ENCODE measurements at regions not wholly inside any gene's neighbourhood (a gene's known extent, or its start where the extent isn't known, plus 50 kb on each side); places are given as distances from the start of the nearest gene placed in this dataset.

DNA sequence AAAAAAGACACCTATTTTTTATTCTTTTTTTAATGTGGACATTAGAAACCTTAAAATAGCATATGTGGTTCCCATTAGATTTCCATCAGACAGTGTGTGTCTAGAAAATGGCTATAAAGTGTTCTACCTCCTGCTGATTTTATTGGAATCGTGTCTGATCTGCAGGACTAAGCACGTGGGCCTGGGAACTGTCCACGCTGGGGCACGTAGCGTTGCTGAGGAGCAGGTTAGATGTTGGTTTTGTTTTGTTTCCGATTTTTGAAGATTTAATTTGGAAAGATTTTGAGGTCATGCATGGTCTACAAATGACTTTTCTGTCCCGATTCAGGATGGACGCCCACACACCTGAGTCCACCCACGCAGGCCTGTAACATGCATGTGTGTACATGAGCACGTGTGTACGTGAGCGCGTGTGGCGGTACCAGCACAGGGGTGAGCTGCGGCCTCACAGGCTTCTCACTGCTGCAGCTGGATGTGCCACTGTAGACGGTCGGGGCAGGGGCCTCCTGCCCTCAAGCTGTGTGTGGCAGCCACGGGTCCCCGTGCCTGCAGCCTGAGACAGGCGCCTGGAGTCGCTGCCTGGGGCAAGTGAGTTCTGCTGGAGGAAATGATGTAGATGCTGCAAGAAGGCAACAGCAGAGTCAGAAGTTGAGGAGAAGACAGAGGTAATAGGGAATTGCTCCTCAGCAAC lies 99.7 kb upstream of the CTDP1 start:
- no peak for DNase-seq (ENCODE audit: low read depth)
- TF ChIP-seq, protein P1, sequence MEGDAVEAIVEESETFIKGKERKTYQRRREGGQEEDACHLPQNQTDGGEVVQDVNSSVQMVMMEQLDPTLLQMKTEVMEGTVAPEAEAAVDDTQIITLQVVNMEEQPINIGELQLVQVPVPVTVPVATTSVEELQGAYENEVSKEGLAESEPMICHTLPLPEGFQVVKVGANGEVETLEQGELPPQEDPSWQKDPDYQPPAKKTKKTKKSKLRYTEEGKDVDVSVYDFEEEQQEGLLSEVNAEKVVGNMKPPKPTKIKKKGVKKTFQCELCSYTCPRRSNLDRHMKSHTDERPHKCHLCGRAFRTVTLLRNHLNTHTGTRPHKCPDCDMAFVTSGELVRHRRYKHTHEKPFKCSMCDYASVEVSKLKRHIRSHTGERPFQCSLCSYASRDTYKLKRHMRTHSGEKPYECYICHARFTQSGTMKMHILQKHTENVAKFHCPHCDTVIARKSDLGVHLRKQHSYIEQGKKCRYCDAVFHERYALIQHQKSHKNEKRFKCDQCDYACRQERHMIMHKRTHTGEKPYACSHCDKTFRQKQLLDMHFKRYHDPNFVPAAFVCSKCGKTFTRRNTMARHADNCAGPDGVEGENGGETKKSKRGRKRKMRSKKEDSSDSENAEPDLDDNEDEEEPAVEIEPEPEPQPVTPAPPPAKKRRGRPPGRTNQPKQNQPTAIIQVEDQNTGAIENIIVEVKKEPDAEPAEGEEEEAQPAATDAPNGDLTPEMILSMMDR (conservative IDR thresholded peaks at IDR 0.05; ENCODE audit: low read length): no peak
- H3K4me3 ChIP-seq (ENCODE audit: low read length): no peak overlapping the region

DNA sequence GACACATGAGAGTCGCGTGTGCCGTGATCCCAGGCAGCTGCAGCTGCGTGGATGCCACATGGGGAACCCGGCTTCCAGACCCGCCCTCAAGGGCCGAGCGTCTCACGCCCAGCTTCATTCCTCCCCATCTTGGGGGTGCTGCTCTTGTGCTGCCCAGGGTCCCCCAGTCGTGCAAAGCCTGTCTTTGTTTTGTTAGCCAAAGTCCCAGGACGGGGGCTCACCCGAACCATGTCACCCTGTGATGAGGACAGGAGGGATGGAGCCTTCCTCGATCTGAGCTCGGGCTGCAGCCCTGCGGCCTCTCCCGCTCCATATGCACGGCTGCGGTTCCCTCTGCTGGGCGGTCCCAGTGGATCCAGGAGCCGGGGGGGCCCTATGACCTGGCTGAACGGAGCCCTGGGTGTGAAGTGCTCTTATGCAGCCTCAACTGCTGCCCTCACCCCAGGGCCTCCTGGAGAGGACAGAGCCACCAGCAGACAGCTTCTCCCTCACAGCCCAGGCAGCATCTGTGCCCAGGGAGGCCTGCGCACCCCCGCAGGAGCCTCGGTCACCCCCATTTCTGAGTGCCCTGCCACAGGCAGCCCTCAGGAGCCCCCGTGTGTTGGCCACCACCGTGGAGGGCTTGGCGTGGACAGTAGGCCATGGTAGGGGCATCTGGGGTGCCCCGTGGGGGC lies 99.0 kb upstream of the CTDP1 start:
- no peak overlapping the region for H3K4me3 ChIP-seq (ENCODE audit: low read length)
- DNase-seq (ENCODE audit: low read depth): no peak
- TF ChIP-seq, protein P1 (conservative IDR thresholded peaks at IDR 0.05; ENCODE audit: low read length): no peak

DNA sequence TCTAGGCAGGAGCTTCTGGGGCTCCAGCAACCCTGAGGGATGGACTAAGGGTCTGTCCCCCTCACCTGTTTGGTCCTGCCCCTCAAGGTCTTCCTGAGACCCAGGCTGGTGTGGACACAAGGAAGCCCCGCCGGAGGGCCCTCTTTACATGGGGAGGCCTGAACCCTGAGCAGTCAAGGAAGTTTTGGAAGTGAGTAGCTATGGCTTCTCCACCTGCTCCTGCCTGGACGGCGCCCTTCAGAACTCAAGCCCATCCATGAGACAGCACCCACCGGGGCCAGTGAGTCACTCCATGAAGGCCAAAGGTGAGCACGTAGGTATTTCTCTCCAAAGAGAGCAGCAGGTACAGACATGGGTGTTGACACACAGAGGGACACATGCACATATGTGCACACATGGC lies 98.2 kb upstream of the CTDP1 start:
- TF ChIP-seq, protein P1 (conservative IDR thresholded peaks at IDR 0.05; ENCODE audit: low read length): no peak
- DNase-seq (ENCODE audit: low read depth): no peak
- H3K4me3 ChIP-seq (ENCODE audit: low read length): no peak overlapping the region

DNA sequence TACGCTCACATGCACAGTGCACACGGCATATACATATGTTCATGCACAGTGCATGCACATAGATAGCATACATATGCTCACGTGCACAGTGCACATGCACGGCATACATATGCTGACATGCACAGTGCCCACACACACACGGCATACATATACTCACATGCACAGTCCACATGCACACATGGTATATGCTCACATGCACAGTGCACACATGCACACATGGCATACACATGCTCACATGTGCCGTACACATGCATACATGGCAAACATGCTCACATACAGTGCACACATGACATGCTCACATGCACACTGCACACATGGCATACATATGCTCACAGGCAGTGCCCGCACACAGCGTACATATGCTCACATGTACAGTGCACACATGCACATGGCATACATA lies 97.7 kb upstream of the CTDP1 start:
- DNase-seq (ENCODE audit: low read depth): no peak
- TF ChIP-seq, protein P1 (conservative IDR thresholded peaks at IDR 0.05; ENCODE audit: low read length): no peak
- no peak overlapping the region for H3K4me3 ChIP-seq (ENCODE audit: low read length)

DNA sequence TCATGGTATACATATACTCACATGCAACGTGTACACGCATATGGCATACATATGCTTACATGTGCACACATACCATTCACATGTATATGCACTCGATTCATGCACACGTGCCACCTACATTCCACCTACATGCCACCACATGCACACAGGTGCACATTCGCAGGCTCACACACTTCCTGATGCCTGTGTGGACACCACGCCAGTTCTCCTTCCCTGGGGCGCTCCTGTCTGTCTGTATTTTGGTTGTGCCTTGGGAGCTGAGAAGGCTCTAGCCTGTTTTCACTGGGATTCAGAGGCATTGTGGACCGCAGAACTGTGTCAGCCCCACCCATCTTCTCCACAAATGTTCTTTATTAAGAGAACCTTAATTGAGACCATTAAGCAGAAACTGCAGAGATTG lies 96.6 kb upstream of the CTDP1 start:
- TF ChIP-seq, protein P1 (conservative IDR thresholded peaks at IDR 0.05; ENCODE audit: low read length): no peak
- no peak overlapping the region for H3K4me3 ChIP-seq (ENCODE audit: low read length)
- no peak for DNase-seq (ENCODE audit: low read depth)

DNA sequence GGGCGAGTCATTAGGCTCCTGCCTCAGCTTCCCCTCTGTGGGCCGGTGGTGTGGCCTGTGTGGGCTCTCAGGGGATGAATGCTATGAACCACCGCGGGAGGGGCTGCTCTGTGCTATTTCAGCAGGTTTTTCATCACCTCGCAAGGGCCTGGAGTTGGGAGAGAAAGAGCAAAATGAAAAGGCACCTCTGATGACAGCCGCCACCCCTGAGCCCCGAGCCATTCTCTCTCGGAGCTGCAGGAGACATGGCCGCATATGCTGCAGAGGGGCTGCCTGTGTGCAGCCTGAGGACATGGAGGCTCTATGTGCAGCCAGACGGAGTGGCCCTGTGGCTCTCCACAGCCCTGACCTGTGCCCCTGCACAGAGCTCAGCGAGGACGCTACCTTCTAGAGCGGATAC lies 96.2 kb upstream of the CTDP1 start:
- H3K4me3 ChIP-seq (ENCODE audit: low read length): no peak overlapping the region
- TF ChIP-seq, protein P1 (conservative IDR thresholded peaks at IDR 0.05; ENCODE audit: low read length): no peak
- no peak for DNase-seq (ENCODE audit: low read depth)

DNA sequence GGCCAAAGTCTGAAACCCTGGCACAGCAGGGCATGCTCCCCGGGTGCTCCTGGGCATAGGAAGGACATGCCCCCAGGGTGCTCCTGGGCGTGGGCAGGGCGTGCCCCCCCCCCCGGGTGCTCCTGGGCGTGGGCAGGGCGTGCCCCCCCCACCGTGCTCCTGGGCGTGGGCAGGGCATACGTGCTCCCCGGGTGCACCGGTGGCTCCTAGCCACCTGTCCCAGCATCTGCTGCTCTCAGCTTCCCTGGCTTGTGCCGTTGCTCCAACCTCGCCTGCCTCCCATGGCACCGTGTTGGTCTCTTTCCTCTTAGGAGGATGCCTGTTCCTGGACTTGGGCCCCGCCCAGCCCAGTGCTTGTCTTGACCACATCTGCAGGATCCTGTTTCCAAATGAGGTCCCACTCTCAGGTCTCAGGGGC lies 95.6 kb upstream of the CTDP1 start:
- TF ChIP-seq, protein P1 (conservative IDR thresholded peaks at IDR 0.05; ENCODE audit: low read length): no peak
- DNase-seq (ENCODE audit: low read depth): no peak
- no peak overlapping the region for H3K4me3 ChIP-seq (ENCODE audit: low read length)

All from AG10803 (cell line).